Osteocyte (in vitro differentiated cells): ENCODE measurements at regions not wholly inside any gene's neighbourhood (a gene's known extent, or its start where the extent isn't known, plus 50 kb on each side); places are given as distances from the start of the nearest gene placed in this dataset.

Experiments
- DNase-seq: peaks from one replicate; pipeline ENCODE4 v3.0.0; 2021; ENCODE audit warnings: mixed read lengths; ENCODE audit not compliant: unreplicated experiment; ENCODE audit errors: extremely low spot score
- H3K27ac Mint-ChIP-seq: one replicate; pipeline ENCODE4 v1.8.0; 2021; ENCODE audit warnings: mild to moderate bottlenecking, mixed read lengths; ENCODE audit not compliant: unreplicated experiment
- H3K27me3 Mint-ChIP-seq: one replicate; pipeline ENCODE4 v1.8.0; 2021; ENCODE audit warnings: mixed read lengths; ENCODE audit not compliant: unreplicated experiment
- H3K36me3 Mint-ChIP-seq: one replicate; pipeline ENCODE4 v1.8.0; 2021; ENCODE audit warnings: mixed read lengths; ENCODE audit not compliant: unreplicated experiment
- H3K4me1 Mint-ChIP-seq: one replicate; pipeline ENCODE4 v1.8.0; 2021; ENCODE audit warnings: mixed read lengths; ENCODE audit not compliant: unreplicated experiment
- H3K4me3 Mint-ChIP-seq: one replicate; pipeline ENCODE4 v1.8.0; 2021; ENCODE audit warnings: mild to moderate bottlenecking, moderate library complexity, mixed read lengths; ENCODE audit not compliant: unreplicated experiment
- H3K9me3 Mint-ChIP-seq: one replicate; pipeline ENCODE4 v1.8.0; 2021; ENCODE audit warnings: mixed read lengths; ENCODE audit not compliant: unreplicated experiment
- TF ChIP-seq, protein P1 (sequence below): fragments of 200-600 bp; sonication (generic); IDR thresholded peaks from 2 replicates; pipeline ENCODE4 v1.5.0; 2021; ENCODE audit warnings: antibody characterized with exemption, mild to moderate bottlenecking, moderate library complexity

DNA sequence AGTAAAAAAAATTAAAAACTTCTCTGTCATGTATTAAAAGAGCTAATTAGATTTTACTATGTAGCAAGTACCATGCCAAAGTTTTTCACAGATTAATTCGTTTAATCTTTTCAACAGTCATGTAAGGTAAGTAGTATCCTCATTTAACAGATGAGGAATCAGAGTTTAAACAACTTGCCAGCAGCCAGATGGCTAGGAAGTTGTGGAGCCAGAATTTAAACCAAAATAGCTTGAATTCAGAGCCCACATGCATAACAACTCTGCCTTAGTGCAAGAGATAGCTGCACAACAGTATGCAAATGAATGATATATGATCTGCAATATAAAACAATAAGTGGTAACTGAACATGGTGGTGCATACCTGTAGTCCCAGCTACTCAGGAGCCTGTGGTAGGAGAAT lies 75.3 kb downstream of the NAP1L3 start:
- DNase-seq = no peak
- Mint-ChIP-seq H3K36me3 (no peaks in the 10 kb centered on the region), H3K9me3 (no peaks in the 10 kb centered on the region), H3K4me1 (no peaks in the 10 kb centered on the region), H3K27ac (no peak overlapping the region), H3K4me3 (no peak overlapping the region), H3K27me3 (no peaks in the 10 kb centered on the region)
- TF ChIP-seq, protein P1, sequence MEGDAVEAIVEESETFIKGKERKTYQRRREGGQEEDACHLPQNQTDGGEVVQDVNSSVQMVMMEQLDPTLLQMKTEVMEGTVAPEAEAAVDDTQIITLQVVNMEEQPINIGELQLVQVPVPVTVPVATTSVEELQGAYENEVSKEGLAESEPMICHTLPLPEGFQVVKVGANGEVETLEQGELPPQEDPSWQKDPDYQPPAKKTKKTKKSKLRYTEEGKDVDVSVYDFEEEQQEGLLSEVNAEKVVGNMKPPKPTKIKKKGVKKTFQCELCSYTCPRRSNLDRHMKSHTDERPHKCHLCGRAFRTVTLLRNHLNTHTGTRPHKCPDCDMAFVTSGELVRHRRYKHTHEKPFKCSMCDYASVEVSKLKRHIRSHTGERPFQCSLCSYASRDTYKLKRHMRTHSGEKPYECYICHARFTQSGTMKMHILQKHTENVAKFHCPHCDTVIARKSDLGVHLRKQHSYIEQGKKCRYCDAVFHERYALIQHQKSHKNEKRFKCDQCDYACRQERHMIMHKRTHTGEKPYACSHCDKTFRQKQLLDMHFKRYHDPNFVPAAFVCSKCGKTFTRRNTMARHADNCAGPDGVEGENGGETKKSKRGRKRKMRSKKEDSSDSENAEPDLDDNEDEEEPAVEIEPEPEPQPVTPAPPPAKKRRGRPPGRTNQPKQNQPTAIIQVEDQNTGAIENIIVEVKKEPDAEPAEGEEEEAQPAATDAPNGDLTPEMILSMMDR = no peak

DNA sequence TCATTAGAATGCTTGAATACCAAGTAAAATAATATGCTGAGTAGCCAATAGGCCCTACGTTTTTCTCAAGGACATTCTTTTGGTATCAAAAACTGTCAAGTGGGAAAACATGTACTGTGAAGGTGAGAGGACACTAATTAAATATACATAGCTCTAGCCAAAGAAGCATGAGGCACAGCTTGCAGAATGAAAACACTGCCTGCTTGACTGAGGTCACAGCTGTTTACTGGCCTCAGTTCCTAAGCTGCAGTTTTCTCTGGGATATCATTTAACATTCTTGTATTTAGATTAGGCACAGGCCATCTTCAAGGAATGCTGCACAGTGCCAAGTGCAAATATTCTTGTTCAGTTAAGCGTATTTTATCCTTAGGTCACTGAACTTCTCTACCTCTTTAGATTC lies 78.6 kb downstream of the NAP1L3 start:
- Mint-ChIP-seq H3K27me3 (no peaks in the 10 kb centered on the region), H3K4me3 (no peak overlapping the region), H3K36me3 (no peaks in the 10 kb centered on the region), H3K9me3 (peaks cover 1% of the 10 kb centered on the region), H3K4me1 (no peaks in the 10 kb centered on the region), H3K27ac (no peak overlapping the region)
- no peak for DNase-seq
- TF ChIP-seq, protein P1 = no peak

DNA sequence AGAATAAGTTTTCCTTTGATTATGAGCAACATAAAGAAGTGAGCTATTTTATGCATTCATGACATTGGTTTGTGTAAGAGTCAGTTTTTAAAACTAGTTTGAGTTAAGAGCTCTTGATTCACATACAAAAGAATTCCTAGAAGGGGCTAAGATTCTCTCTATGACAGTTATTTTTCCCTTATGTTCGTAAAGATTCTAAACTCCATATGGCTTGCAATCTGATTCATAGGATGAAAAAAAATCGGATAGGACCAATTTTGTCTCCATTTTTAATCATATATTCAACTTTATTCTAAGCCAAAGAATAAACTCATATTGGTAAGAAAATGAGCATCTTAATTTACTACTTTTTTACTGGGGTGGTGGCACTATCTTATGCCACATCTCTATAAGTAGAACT lies 79.4 kb downstream of the NAP1L3 start:
- Mint-ChIP-seq H3K36me3 (no peaks in the 10 kb centered on the region), H3K4me3 (no peak overlapping the region)
- TF ChIP-seq, protein P1 = no peak

GRCh38 chrX:93591398-93591797 lies 82.0 kb downstream of the NAP1L3 start:
- Mint-ChIP-seq H3K36me3 (no peaks in the 10 kb centered on the region), H3K4me3 (no peak overlapping the region), H3K27ac (no peak overlapping the region), H3K27me3 (no peaks in the 10 kb centered on the region), H3K4me1 (no peaks in the 10 kb centered on the region), H3K9me3 (peaks cover 16% of the 10 kb centered on the region)
- TF ChIP-seq, protein P1 = no peak
- no peak for DNase-seq

More for the DNA sequence above, 79.4 kb downstream of the NAP1L3 start:
- no peak overlapping the region for H3K27ac Mint-ChIP-seq
- no peaks in the 10 kb centered on the region for H3K27me3 Mint-ChIP-seq
- peaks cover 6% of the 10 kb centered on the region for H3K9me3 Mint-ChIP-seq
- no peak for DNase-seq
- no peaks in the 10 kb centered on the region for H3K4me1 Mint-ChIP-seq

DNA sequence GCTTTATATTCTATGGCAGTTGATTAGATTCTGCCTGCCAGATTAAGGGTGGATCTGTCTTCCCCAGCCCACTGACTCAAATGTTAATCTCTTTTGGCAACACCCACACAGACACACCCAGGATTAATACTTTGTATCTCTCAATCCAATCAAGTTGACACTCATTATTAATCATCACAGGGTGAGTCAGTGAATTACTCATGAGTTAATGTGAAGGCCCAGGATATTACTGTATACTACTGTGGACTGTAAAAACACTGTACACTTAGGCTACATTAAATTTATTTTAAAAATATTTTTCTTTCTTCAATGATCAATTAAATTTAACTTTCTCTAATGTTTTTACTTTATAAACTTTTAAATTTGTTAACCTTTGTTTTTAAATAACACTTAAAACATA lies 87.7 kb downstream of the NAP1L3 start:
- no peaks in the 10 kb centered on the region for H3K36me3 Mint-ChIP-seq
- H3K27ac Mint-ChIP-seq = no peak overlapping the region
- no peak overlapping the region for H3K4me3 Mint-ChIP-seq
- H3K27me3 Mint-ChIP-seq = no peaks in the 10 kb centered on the region
- H3K9me3 Mint-ChIP-seq = peaks cover 42% of the 10 kb centered on the region
- no peaks in the 10 kb centered on the region for H3K4me1 Mint-ChIP-seq
- no peak for DNase-seq
- TF ChIP-seq, protein P1 = no peak
